GM18505 (cell line): ENCODE measurements at regions not wholly inside any gene's neighbourhood (a gene's known extent, or its start where the extent isn't known, plus 50 kb on each side); places are given as distances from the start of the nearest gene placed in this dataset.
"Not testable (repeated sequence)": the region's sequence is repeated elsewhere in the genome, so short reads cannot be mapped to it uniquely, and the experiment has no call there.

Experiments
- ATAC-seq: cut with Tn5 transposase; IDR thresholded peaks from one replicate; pipeline ENCODE4 v1.9.1; 2021; ENCODE audit not compliant: unreplicated experiment
- POLR2A ChIP-seq: IDR thresholded peaks from 4 replicates; pipeline ENCODE4 v1.6.1; 2011; ENCODE audit warnings: borderline replicate concordance; ENCODE audit not compliant: insufficient read depth, insufficient read length; ENCODE audit errors: extremely low read depth

GRCh38 chr2:144127693-144128092 is 392.2 kb downstream of the ZEB2 start:
- no peak for TF ChIP-seq POLR2A
- no peak for ATAC-seq

- no peak for ATAC-seq
- TF ChIP-seq POLR2A = no peak
These were observed 393.6 kb downstream of the ZEB2 start for GRCh38 chr2:144126302-144126701.

- ATAC-seq = no peak
- no peak for TF ChIP-seq POLR2A
These were observed 394.2 kb downstream of the ZEB2 start for GRCh38 chr2:144125751-144126150.

- no peak for ATAC-seq
These were observed 395.0 kb downstream of the ZEB2 start for GRCh38 chr2:144124882-144125281.

GRCh38 chr2:144120487-144120886 is 399.4 kb downstream of the ZEB2 start:
- no peak for TF ChIP-seq POLR2A
- ATAC-seq = no peak

More at GRCh38 chr2:144124882-144125281, 395.0 kb downstream of the ZEB2 start:
- no peak for TF ChIP-seq POLR2A

GRCh38 chr2:144117086-144117485 is 402.8 kb downstream of the ZEB2 start:
- ATAC-seq = no peak
- TF ChIP-seq POLR2A = no peak

- no peak for ATAC-seq
- TF ChIP-seq POLR2A = no peak
These were observed 404.1 kb downstream of the ZEB2 start for GRCh38 chr2:144115739-144116291.

GRCh38 chr2:144114760-144115159 is 405.2 kb downstream of the ZEB2 start:
- ATAC-seq = no peak
- no peak for TF ChIP-seq POLR2A

GRCh38 chr2:144111437-144111836 is 408.5 kb downstream of the ZEB2 start:
- no peak for TF ChIP-seq POLR2A
- ATAC-seq = no peak

- not testable (repeated sequence) for ATAC-seq
These were observed 413.8 kb downstream of the ZEB2 start for GRCh38 chr2:144106104-144106503.

GRCh38 chr2:144102386-144102785 is 417.5 kb downstream of the ZEB2 start:
- ATAC-seq = no peak
- TF ChIP-seq POLR2A = no peak

GRCh38 chr2:144099780-144100377 is 420.0 kb downstream of the ZEB2 start:
- no peak for ATAC-seq
- TF ChIP-seq POLR2A = no peak

GRCh38 chr2:144099340-144099739 is 420.6 kb downstream of the ZEB2 start:
- ATAC-seq = no peak
- TF ChIP-seq POLR2A = no peak

GRCh38 chr2:144097440-144098225 is 422.3 kb downstream of the ZEB2 start:
- TF ChIP-seq POLR2A = no peak
- ATAC-seq = no peak
